Omental fat pad (tissue), 3 donors: ENCODE measurements at regions not wholly inside any gene's neighbourhood (a gene's known extent, or its start where the extent isn't known, plus 50 kb on each side); places are given as distances from the start of the nearest gene placed in this dataset.

ENCODE experiments used
- ATAC-seq: fragments of 150-250 bp; one replicate; pipeline ENCODE4 v1.9.1; 2016; ENCODE audit warnings: mild to moderate bottlenecking, moderate library complexity; ENCODE audit not compliant: low FRiP score
- DNase-seq: peaks from one replicate; pipeline ENCODE4 v3.0.0-alpha.2; 2019; ENCODE audit warnings: low spot score
- CTCF ChIP-seq, 3 donors: fragments of 450-650 bp; IDR thresholded peaks; one replicate each; pipeline ENCODE4 v1.5.1; 2016 to 2017; ENCODE audit warnings: antibody characterized with exemption in 3 of 3, mild to moderate bottlenecking in 3 of 3, moderate library complexity in 2 of 3

GRCh38 chr7:46654546-46655443, 733.7 kb upstream of the IGFBP3 start:
- ATAC-seq, result no peak
- TF ChIP-seq CTCF (IDR thresholded peaks at IDR 0.05), result no peak
- no peak for DNase-seq

- no peak for TF ChIP-seq CTCF (IDR thresholded peaks at IDR 0.05)
- no peak for ATAC-seq
Measured at GRCh38 chr7:46653848-46654247, 732.8 kb upstream of the IGFBP3 start.

GRCh38 chr7:46652317-46652716, 731.2 kb upstream of the IGFBP3 start:
- DNase-seq (no peak), ATAC-seq (no peak)
- no peak for TF ChIP-seq CTCF (IDR thresholded peaks at IDR 0.05)

More at GRCh38 chr7:46653848-46654247, 732.8 kb upstream of the IGFBP3 start:
- no peak for DNase-seq

GRCh38 chr7:46651561-46652088, 730.6 kb upstream of the IGFBP3 start:
- DNase-seq, result no peak
- no peak for TF ChIP-seq CTCF (IDR thresholded peaks at IDR 0.05)
- no peak for ATAC-seq

GRCh38 chr7:46651070-46651469, 730.0 kb upstream of the IGFBP3 start:
- TF ChIP-seq CTCF (IDR thresholded peaks at IDR 0.05), result no peak
- DNase-seq (no peak), ATAC-seq (no peak)

GRCh38 chr7:46649876-46650275, 728.8 kb upstream of the IGFBP3 start:
- no peak for ATAC-seq
- no peak for DNase-seq
- no peak for TF ChIP-seq CTCF (IDR thresholded peaks at IDR 0.05)
